Urothelium cell line (cell line): ENCODE measurements at regions not wholly inside any gene's neighbourhood (a gene's known extent, or its start where the extent isn't known, plus 50 kb on each side); places are given as distances from the start of the nearest gene placed in this dataset.

ENCODE experiments used
- DNase-seq: peaks from one replicate; pipeline ENCODE4 v3.0.0; 2011; ENCODE audit warnings: low spot score, mixed read lengths
- FAIRE-seq: peaks from 2 replicates; lab custom pipeline; 2011; peaks lifted over from hg19 to GRCh38; lab: Jason Lieb, UNC

- no peak for FAIRE-seq
- no peak for DNase-seq
Observed at GRCh38 chr19:29370276-29370675, 155.5 kb upstream of the VSTM2B start.

GRCh38 chr19:29371251-29372090 lies 154.3 kb upstream of the VSTM2B start:
- FAIRE-seq (no peak), DNase-seq (peak; percentile 2)

GRCh38 chr19:29372091-29372415 lies 153.7 kb upstream of the VSTM2B start:
- FAIRE-seq (no peak), DNase-seq (no peak)

GRCh38 chr19:29372461-29372860 lies 153.3 kb upstream of the VSTM2B start:
- FAIRE-seq: no peak
- DNase-seq: no peak

GRCh38 chr19:29372921-29373797 lies 152.6 kb upstream of the VSTM2B start:
- FAIRE-seq (no peak), DNase-seq (no peak)

GRCh38 chr19:29375429-29376119 lies 150.2 kb upstream of the VSTM2B start:
- FAIRE-seq: peak; percentile 17
- DNase-seq: no peak

GRCh38 chr19:29376855-29377354 lies 148.9 kb upstream of the VSTM2B start:
- FAIRE-seq (no peak), DNase-seq (no peak)

- DNase-seq: no peak
- peak; percentile 9 for FAIRE-seq
Observed at GRCh38 chr19:29378126-29378525, 147.7 kb upstream of the VSTM2B start.

- FAIRE-seq (no peak), DNase-seq (no peak)
Observed at GRCh38 chr19:29378543-29379080, 147.2 kb upstream of the VSTM2B start.

- FAIRE-seq: peak; percentile 46
- DNase-seq: no peak
Observed at GRCh38 chr19:29379257-29380021, 146.4 kb upstream of the VSTM2B start.

- FAIRE-seq (peak; percentile 13), DNase-seq (no peak)
Observed at GRCh38 chr19:29380581-29380980, 145.2 kb upstream of the VSTM2B start.

- DNase-seq: no peak
- no peak for FAIRE-seq
Observed at GRCh38 chr19:29381353-29382203, 144.2 kb upstream of the VSTM2B start.

- no peak for DNase-seq
- FAIRE-seq: no peak
Observed at GRCh38 chr19:29383696-29384095, 142.1 kb upstream of the VSTM2B start.

- no peak for FAIRE-seq
Observed at GRCh38 chr19:29384656-29385055, 141.1 kb upstream of the VSTM2B start.

GRCh38 chr19:29385191-29385795 lies 140.5 kb upstream of the VSTM2B start:
- FAIRE-seq (no peak), DNase-seq (no peak)

More at GRCh38 chr19:29384656-29385055, 141.1 kb upstream of the VSTM2B start:
- no peak for DNase-seq

- DNase-seq (no peak), FAIRE-seq (no peak)
Observed at GRCh38 chr19:29386970-29387369, 138.8 kb upstream of the VSTM2B start.

- FAIRE-seq (peak; percentile 81), DNase-seq (no peak)
Observed at GRCh38 chr19:29387586-29387985, 138.2 kb upstream of the VSTM2B start.

GRCh38 chr19:29389495-29389894 lies 136.3 kb upstream of the VSTM2B start:
- DNase-seq: no peak
- peak; percentile 59 for FAIRE-seq

GRCh38 chr19:29390742-29391141 lies 135.1 kb upstream of the VSTM2B start:
- FAIRE-seq: no peak
- DNase-seq: no peak
